ENCODE measurements at regions not wholly inside any gene's neighbourhood (a gene's known extent, or its start where the extent isn't known, plus 50 kb on each side); places are given as distances from the start of the nearest gene placed in this dataset.

DNA sequence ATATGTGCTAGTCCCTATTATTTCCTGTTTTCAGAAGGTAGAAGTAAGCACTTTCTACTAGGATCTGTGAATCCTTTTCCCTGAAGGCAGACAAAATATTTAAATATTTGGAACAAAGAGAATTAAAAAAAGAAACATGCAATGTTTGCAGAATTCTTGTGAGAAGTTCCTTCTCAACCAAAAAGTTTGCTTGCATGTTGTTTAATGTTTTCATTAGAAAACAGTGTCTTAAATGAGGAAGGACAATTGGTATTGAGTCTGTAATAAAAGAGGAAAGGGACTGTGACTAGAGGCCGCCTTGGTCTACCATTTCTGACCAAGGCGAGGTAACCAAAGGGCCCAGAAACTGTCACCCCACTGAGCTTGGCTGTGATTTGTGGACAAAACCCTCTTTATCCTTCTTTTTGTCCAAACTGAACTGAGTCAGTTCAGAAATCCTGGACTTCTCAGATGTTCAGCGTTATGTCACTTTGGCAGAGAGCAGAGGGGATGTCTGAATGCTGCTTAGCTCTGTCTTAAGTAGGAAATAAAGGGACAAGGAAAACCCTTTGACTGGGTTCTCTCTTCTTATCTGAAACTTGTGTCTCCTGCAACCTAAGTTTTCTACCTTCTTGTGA, 129.8 kb upstream of the CPM start:
- no peaks in the 10 kb centered on the region for H3K9me3 Mint-ChIP-seq (ENCODE audit: unreplicated experiment)
- TF ChIP-seq, protein P1, sequence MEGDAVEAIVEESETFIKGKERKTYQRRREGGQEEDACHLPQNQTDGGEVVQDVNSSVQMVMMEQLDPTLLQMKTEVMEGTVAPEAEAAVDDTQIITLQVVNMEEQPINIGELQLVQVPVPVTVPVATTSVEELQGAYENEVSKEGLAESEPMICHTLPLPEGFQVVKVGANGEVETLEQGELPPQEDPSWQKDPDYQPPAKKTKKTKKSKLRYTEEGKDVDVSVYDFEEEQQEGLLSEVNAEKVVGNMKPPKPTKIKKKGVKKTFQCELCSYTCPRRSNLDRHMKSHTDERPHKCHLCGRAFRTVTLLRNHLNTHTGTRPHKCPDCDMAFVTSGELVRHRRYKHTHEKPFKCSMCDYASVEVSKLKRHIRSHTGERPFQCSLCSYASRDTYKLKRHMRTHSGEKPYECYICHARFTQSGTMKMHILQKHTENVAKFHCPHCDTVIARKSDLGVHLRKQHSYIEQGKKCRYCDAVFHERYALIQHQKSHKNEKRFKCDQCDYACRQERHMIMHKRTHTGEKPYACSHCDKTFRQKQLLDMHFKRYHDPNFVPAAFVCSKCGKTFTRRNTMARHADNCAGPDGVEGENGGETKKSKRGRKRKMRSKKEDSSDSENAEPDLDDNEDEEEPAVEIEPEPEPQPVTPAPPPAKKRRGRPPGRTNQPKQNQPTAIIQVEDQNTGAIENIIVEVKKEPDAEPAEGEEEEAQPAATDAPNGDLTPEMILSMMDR (IDR thresholded peaks at IDR 0.05; ENCODE audit: unreplicated experiment) = no peak

DNA sequence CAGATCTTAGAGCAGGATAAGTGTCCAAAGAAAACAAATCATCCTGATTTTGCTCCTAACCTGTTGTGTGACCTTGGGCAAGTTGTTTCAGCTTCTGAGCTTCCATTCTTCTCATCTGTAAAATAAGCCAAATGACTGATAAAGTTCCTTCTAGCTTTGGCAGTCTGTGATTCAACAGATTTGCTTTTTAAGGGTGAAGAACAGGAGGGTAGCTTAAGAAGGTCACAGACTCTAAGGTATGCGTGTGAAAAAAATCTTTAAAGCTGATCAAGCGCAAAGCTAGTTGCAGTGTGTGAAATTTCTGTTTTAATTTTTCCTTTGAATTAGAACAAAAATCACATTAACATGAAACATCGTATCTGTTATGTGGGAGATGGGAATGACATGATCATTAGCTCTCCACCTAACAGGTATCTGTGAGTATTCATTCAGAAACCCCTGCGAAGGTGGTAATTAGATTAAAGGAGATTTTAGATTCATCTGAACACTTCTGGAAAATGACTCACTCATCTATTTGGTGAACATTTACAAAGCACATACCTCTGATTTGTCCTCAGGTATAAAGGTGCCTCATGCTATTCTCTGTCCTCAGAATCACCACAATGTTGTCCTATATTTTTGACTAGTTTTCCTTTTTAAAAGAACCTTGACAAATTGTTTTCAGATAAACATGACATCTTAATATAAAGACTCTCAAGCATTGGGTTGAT, 131.9 kb upstream of the CPM start:
- Mint-ChIP-seq H3K27ac (ENCODE audit: unreplicated experiment) (no peak overlapping the region), H3K27me3 (ENCODE audit: unreplicated experiment) (peaks cover 2% of the 10 kb centered on the region), H3K9me3 (ENCODE audit: unreplicated experiment) (no peaks in the 10 kb centered on the region), H3K4me3 (ENCODE audit: unreplicated experiment) (no peak overlapping the region), H3K36me3 (ENCODE audit: low read depth, unreplicated experiment) (no peaks in the 10 kb centered on the region), H3K4me1 (ENCODE audit: unreplicated experiment) (peaks cover 17% of the 10 kb centered on the region)
- TF ChIP-seq, protein P1 (IDR thresholded peaks at IDR 0.05; ENCODE audit: unreplicated experiment) = no peak
- DNase-seq (ENCODE audit: low spot score) = no peak

More for the DNA sequence above, 129.8 kb upstream of the CPM start:
- no peaks in the 10 kb centered on the region for H3K36me3 Mint-ChIP-seq (ENCODE audit: low read depth, unreplicated experiment)
- no peak overlapping the region for H3K27ac Mint-ChIP-seq (ENCODE audit: unreplicated experiment)
- H3K4me1 Mint-ChIP-seq (ENCODE audit: unreplicated experiment) = peaks cover 6% of the 10 kb centered on the region
- H3K4me3 Mint-ChIP-seq (ENCODE audit: unreplicated experiment) = no peak overlapping the region
- DNase-seq (ENCODE audit: low spot score) = no peak
- no peaks in the 10 kb centered on the region for H3K27me3 Mint-ChIP-seq (ENCODE audit: unreplicated experiment)

DNA sequence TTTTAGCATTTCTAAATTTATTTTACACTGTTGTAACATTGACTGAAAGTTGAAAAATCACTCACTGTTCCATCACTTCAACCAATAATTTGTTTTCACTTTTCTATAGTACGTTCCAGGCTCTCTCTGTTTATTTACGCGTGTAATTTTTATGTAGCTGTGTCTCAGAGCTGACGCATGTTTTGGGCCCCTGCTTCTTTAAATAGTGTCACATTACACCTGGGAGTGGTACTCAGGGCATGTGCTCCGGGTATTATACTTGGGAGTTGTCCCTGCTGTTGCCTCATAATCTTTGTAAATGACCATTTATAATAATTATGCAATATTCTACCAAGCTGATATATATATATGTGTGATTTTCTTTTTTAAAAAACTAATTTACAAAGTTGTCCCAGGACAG, 132.8 kb upstream of the CPM start:
- H3K27ac Mint-ChIP-seq (ENCODE audit: unreplicated experiment) = no peak overlapping the region
- no peaks in the 10 kb centered on the region for H3K36me3 Mint-ChIP-seq (ENCODE audit: low read depth, unreplicated experiment)
- TF ChIP-seq, protein P1 (IDR thresholded peaks at IDR 0.05; ENCODE audit: unreplicated experiment) = no peak
- no peak overlapping the region for H3K4me3 Mint-ChIP-seq (ENCODE audit: unreplicated experiment)
- no peaks in the 10 kb centered on the region for H3K9me3 Mint-ChIP-seq (ENCODE audit: unreplicated experiment)
- peaks cover 24% of the 10 kb centered on the region for H3K4me1 Mint-ChIP-seq (ENCODE audit: unreplicated experiment)
- peaks cover 2% of the 10 kb centered on the region for H3K27me3 Mint-ChIP-seq (ENCODE audit: unreplicated experiment)
- no peak for DNase-seq (ENCODE audit: low spot score)

DNA sequence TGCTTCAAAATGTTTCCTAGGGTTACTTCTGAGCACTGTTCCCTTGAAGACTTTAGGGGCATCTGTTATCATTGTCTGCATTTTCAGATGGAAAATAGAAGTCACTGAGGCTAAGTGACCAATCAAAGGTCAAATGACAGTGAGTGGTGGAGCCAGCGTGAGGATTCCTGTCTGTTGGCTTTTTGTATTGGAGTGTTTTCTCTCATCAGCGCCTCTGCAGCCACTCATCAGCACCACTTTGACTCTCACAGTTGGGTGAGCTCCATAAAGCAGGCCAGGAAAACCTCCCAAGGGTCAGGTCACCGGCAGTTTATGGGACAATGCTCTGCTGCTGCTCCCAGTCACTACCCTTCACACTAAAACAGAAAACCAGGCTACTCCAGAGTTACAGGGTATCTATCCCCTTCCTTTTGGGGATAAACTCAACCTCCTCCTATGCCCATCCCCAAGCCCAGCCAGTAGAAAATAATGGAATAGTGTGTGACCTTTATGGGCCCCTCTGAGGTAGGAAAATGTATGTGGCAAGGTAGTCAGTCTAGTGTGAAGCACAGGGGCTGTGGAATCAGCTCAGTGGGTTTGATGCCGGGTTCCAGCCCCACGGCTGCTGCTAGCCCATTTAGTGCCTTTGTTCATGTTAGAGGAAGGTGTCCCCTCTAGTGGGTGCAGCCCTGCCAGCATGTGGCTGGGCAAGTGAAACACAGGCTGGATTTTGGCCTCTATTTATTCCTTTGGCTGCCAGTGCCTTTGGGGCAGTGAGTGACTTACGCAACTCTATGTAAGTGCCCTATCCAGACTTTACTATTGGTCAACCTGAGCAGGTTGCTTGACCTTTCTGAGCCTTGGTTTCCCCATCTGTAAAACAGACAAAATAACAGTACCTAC, 133.8 kb upstream of the CPM start:
- no peak for DNase-seq (ENCODE audit: low spot score)
- no peaks in the 10 kb centered on the region for H3K36me3 Mint-ChIP-seq (ENCODE audit: low read depth, unreplicated experiment)

More for the DNA sequence above, 133.8 kb upstream of the CPM start:
- H3K9me3 Mint-ChIP-seq (ENCODE audit: unreplicated experiment) = no peaks in the 10 kb centered on the region
- peaks cover 2% of the 10 kb centered on the region for H3K27me3 Mint-ChIP-seq (ENCODE audit: unreplicated experiment)
- H3K4me1 Mint-ChIP-seq (ENCODE audit: unreplicated experiment) = peaks cover 31% of the 10 kb centered on the region
- no peak overlapping the region for H3K4me3 Mint-ChIP-seq (ENCODE audit: unreplicated experiment)
- no peak overlapping the region for H3K27ac Mint-ChIP-seq (ENCODE audit: unreplicated experiment)
- TF ChIP-seq, protein P1 (IDR thresholded peaks at IDR 0.05; ENCODE audit: unreplicated experiment) = no peak
